Progenitor cell of endocrine pancreas (in vitro differentiated cells): ENCODE measurements at regions not wholly inside any gene's neighbourhood (a gene's known extent, or its start where the extent isn't known, plus 50 kb on each side); places are given as distances from the start of the nearest gene placed in this dataset.

Experiments used
- DNase-seq: peaks from one replicate; pipeline ENCODE4 v3.0.0; 2021; ENCODE audit warnings: low spot score; ENCODE audit not compliant: unreplicated experiment
- H3K27ac Mint-ChIP-seq: 2 replicates; pipeline ENCODE4 v1.8.0; 2021; ENCODE audit warnings: mild to moderate bottlenecking, moderate library complexity, mixed read lengths
- H3K27me3 Mint-ChIP-seq: 2 replicates; pipeline ENCODE4 v1.8.0; 2021; ENCODE audit warnings: mixed read lengths
- H3K36me3 Mint-ChIP-seq: 2 replicates; pipeline ENCODE4 v1.8.0; 2022; ENCODE audit warnings: mixed read lengths; ENCODE audit not compliant: insufficient read depth
- H3K4me1 Mint-ChIP-seq: 2 replicates; pipeline ENCODE4 v1.8.0; 2021; ENCODE audit warnings: low read depth, mixed read lengths
- H3K4me3 Mint-ChIP-seq: 2 replicates; pipeline ENCODE4 v1.8.0; 2021; ENCODE audit warnings: low read depth, mild to moderate bottlenecking, moderate library complexity, mixed read lengths
- H3K9me3 Mint-ChIP-seq: 2 replicates; pipeline ENCODE4 v1.8.0; 2021; ENCODE audit warnings: low read depth, mixed read lengths
- TF ChIP-seq, protein P1 (sequence below): fragments of 200-600 bp; sonication (generic); IDR thresholded peaks from one replicate; pipeline ENCODE4 v1.5.0; 2021; ENCODE audit warnings: antibody characterized with exemption, mild to moderate bottlenecking; ENCODE audit not compliant: unreplicated experiment

DNA sequence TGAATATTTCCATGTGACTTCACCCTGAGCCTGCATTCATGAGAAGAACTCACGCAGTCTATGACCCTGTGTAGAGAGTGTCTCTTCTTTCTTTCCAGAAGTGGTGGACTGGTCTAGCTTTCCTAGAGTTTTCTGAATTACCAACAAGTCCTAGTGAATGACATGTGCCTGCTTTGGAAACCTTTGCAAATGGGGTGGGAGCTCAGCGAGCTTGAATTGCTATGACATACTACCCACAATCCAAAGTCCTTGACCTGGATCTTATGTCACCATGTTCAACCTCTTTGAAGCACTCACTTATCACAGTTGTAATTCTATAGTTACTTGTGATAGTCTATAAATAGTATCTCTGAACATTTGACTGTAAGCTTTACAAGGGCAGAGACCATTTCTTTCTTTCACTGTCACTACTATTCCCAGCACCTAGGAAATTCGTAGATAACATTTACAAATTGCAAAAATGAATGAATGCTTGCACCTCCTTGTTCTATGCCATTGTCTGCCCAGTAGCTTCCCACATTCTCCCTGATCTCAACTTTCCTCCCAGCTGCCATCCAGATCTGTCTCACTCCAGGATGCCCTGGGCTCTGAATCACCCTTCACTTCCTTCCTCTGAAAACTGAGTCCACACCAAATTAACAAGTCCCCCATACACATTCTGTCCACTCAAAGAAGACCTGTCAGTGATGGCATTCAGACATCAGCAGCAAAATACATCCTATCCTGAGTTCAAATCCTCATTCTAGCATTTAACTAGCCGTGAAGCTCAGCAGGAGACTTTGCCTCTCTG, 201.9 kb upstream of the SESN3 start:
- no peak for DNase-seq
- H3K27me3 Mint-ChIP-seq, result peaks cover 3% of the 10 kb centered on the region
- H3K36me3 Mint-ChIP-seq, result no peaks in the 10 kb centered on the region
- no peaks in the 10 kb centered on the region for H3K9me3 Mint-ChIP-seq
- H3K27ac Mint-ChIP-seq, result no peak overlapping the region
- H3K4me3 Mint-ChIP-seq, result no peak overlapping the region
- TF ChIP-seq, protein P1, sequence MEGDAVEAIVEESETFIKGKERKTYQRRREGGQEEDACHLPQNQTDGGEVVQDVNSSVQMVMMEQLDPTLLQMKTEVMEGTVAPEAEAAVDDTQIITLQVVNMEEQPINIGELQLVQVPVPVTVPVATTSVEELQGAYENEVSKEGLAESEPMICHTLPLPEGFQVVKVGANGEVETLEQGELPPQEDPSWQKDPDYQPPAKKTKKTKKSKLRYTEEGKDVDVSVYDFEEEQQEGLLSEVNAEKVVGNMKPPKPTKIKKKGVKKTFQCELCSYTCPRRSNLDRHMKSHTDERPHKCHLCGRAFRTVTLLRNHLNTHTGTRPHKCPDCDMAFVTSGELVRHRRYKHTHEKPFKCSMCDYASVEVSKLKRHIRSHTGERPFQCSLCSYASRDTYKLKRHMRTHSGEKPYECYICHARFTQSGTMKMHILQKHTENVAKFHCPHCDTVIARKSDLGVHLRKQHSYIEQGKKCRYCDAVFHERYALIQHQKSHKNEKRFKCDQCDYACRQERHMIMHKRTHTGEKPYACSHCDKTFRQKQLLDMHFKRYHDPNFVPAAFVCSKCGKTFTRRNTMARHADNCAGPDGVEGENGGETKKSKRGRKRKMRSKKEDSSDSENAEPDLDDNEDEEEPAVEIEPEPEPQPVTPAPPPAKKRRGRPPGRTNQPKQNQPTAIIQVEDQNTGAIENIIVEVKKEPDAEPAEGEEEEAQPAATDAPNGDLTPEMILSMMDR, result no peak
- no peaks in the 10 kb centered on the region for H3K4me1 Mint-ChIP-seq

DNA sequence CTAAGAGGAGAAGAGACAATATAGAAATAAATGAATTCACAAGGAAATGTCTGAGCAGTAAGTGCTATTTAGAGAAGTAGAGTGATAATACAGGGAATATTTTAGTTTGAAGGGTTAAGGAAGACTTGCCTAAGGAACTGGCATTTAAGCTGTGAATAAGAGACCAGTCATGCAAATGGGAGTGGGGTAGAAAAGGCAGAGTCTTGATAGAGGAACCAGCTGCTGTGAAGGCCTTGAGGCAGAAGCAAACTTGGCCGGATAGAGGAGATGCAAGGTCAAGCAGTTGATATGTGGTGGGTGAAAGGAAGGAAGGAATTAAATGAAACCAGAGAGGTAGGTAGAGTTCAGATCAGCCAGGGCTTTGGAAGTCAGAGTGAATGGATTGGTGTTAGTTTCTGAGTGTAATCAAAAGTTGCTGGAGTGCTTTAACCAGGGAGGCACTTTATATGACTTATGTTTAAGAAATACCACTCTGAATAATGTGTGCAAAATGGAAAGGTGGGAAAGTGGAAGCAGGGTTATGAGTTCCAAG, 198.4 kb upstream of the SESN3 start:
- Mint-ChIP-seq H3K4me3 (no peak overlapping the region), H3K9me3 (no peaks in the 10 kb centered on the region), H3K4me1 (no peaks in the 10 kb centered on the region), H3K27ac (no peak overlapping the region), H3K36me3 (no peaks in the 10 kb centered on the region), H3K27me3 (peaks cover 10% of the 10 kb centered on the region)
- TF ChIP-seq, protein P1, result no peak
- DNase-seq, result no peak

DNA sequence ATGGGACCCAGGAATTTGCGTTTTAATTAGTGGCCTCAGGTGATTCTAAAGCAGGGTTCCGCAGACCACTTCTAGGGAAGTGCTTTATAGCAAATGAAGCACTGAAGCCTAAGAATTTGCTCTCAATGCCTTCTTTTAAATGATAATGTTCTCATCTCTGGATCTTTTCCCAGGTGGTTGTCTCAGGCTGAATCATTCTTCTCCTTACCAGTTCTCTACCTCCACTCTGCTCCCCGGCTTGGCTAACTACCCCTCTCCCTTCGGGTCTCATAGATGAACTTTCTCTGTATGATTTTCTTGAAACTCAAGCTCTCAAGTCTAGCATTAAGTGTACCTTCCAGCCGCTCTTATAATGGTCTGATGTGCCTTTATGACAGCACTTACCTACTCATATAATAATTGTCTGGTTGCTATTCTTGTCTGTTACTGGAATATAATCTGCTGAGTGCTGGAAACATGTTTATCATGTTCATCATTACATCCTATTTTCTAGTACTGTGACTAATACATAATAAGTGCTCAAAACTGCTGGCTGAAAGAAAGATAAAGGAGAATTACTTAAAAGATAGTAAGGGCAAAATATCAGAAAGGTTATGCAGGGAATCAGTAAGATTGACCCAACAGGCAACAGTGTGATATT, 195.9 kb upstream of the SESN3 start:
- Mint-ChIP-seq H3K9me3 (no peaks in the 10 kb centered on the region), H3K4me1 (no peaks in the 10 kb centered on the region), H3K27ac (no peak overlapping the region), H3K27me3 (peaks cover 7% of the 10 kb centered on the region), H3K36me3 (no peaks in the 10 kb centered on the region), H3K4me3 (no peak overlapping the region)
- TF ChIP-seq, protein P1, result no peak
- DNase-seq, result no peak

DNA sequence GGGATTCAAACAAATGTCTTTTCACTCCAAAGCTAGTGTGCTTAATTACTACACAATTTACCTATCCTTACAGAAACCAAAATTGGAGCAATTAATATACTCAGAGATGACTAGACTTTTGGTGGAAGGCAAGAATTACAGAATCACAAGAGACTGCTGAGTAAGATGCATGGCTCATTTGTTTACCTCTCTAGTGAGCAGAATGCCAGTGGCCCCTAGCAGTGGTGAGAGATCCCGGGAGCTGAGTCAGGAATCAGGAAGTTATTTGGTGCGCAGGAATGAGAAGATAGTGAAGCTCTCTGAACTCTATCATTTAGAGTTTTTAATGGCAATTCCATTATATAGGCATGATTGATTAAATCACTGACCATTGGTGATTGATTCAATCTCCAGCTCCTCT, 188.9 kb upstream of the SESN3 start:
- H3K4me1 Mint-ChIP-seq, result peaks cover 4% of the 10 kb centered on the region
- TF ChIP-seq, protein P1, result no peak
- DNase-seq, result no peak
- H3K27me3 Mint-ChIP-seq, result no peaks in the 10 kb centered on the region
- no peak overlapping the region for H3K27ac Mint-ChIP-seq
- H3K9me3 Mint-ChIP-seq, result no peaks in the 10 kb centered on the region
- no peak overlapping the region for H3K4me3 Mint-ChIP-seq
- H3K36me3 Mint-ChIP-seq, result no peaks in the 10 kb centered on the region

DNA sequence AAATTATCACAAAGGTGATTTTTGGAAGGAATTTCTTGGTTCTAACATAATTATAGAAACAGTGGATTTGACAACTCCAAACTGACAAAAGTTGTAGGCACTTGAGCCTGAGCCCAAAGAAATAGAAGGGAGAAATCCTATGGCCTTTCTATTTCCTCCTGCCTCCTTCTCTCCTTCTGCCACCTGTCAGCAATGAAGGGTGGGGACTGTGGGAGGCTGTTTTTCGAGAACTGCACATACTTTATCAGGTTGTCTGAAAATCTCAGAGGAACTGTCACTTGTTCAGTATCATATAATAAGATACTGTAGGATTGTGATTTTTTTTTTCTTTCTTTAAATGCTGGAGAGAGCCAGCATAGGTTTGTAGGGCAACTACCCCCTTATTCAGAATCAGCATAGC, 187.9 kb upstream of the SESN3 start:
- DNase-seq, result no peak
- Mint-ChIP-seq H3K9me3 (no peaks in the 10 kb centered on the region), H3K36me3 (no peaks in the 10 kb centered on the region), H3K27ac (no peak overlapping the region), H3K4me1 (peaks cover 4% of the 10 kb centered on the region), H3K4me3 (no peak overlapping the region), H3K27me3 (no peaks in the 10 kb centered on the region)
- TF ChIP-seq, protein P1, result no peak
